ENCODE measurements at regions not wholly inside any gene's neighbourhood (a gene's known extent, or its start where the extent isn't known, plus 50 kb on each side); places are given as distances from the start of the nearest gene placed in this dataset.
A peak's percentile ranks its signal among the peaks of the same experiment; 100 is the strongest.

GRCh38 chr14:51540364-51540763, 111.3 kb upstream of the FRMD6 start:
- CTCF ChIA-PET = interaction anchor here (0.6 kb wide), 1 partner anchor 218 kb away, joined by 3 read pairs; no protein-coding TSS in a partner anchor
- RAD21 ChIA-PET (ENCODE audit: low non-redundant PET in 1 of 2, low total read pairs in 2 of 2, uncharacterized antibody in 2 of 2, unreplicated experiment in 2 of 2) = no interaction called here
- no peak overlapping the region for H2AFZ ChIP-seq (ENCODE audit: low read depth, low read length, poor library complexity, severe bottlenecking)
- no peak overlapping the region for H3K27ac ChIP-seq (ENCODE audit: low read depth, low read length)
- ATAC-seq (no peak), DNase-seq (ENCODE audit: low read depth, low spot score) (no peak)
- no peak overlapping the region for H3K4me3 ChIP-seq (replicated peaks in 1 of 2; ENCODE audit: low read depth in 1 of 2, low read length in 2 of 2)
- H3K4me2 ChIP-seq (ENCODE audit: low read length) = peak overlapping the region; percentile 26; the same call in 1 of the 2 replicates
- no peaks in the 10 kb centered on the region for H3K79me2 ChIP-seq (ENCODE audit: insufficient read depth, low read length)
- TF ChIP-seq REST (IDR thresholded peaks at IDR 0.05; ENCODE audit: low read depth) (no peak), SIN3A (IDR thresholded peaks at IDR 0.05; ENCODE audit: low read depth) (no peak), ELF1 (IDR thresholded peaks at IDR 0.05; ENCODE audit: borderline replicate concordance, low read depth) (no peak), JUND (IDR thresholded peaks at IDR 0.05) (no peak)
- no TSS peak for BruUV-seq (replicated peaks)
- H3K9me3 ChIP-seq (ENCODE audit: control insufficient read depth in 1 of 2, insufficient read depth in 1 of 2, low read depth in 1 of 2, low read length in 2 of 2) = 0 out of 4 replicates have a peak, but pooled peaks cover 0 to 3% of the 10 kb centered on the region in 2 experiments
- POLR2A ChIA-PET = no interaction called here
- H3K27me3 ChIP-seq (ENCODE audit: insufficient read depth, low read length) = no peaks in the 10 kb centered on the region
- no peaks in the 10 kb centered on the region for H4K20me1 ChIP-seq (ENCODE audit: insufficient read depth)
- no peaks in the 10 kb centered on the region for H3K36me3 ChIP-seq (ENCODE audit: control insufficient read depth in 1 of 2, insufficient read depth in 2 of 2, low read length in 2 of 2)
- intact Hi-C loops (cut with micrococcal nuclease) = no loop called here
- peaks cover 1 to 17% of the 10 kb centered on the region in 2 experiments; a peak in 3 of 4 replicates for H3K4me1 ChIP-seq (ENCODE audit: control insufficient read depth in 1 of 2, insufficient read depth in 2 of 2, low read length in 2 of 2)
- H3K9ac ChIP-seq (ENCODE audit: low read length) = no peak overlapping the region
- H3K9me2 ChIP-seq (ENCODE audit: insufficient read depth) = no peaks in the 10 kb centered on the region

- Histone ChIP-seq H3K4me1 (ENCODE audit: control insufficient read depth in 1 of 2, insufficient read depth in 2 of 2, low read length in 2 of 2) (peaks cover 10 to 26% of the 10 kb centered on the region in 2 experiments), H3K9me3 (ENCODE audit: control insufficient read depth in 1 of 2, insufficient read depth in 1 of 2, low read depth in 1 of 2, low read length in 2 of 2) (no peaks in the 10 kb centered on the region), H3K36me3 (ENCODE audit: control insufficient read depth in 1 of 2, insufficient read depth in 2 of 2, low read length in 2 of 2) (no peaks in the 10 kb centered on the region), H3K9me2 (ENCODE audit: insufficient read depth) (no peaks in the 10 kb centered on the region), H3K79me2 (ENCODE audit: insufficient read depth, low read length) (no peaks in the 10 kb centered on the region), H3K9ac (ENCODE audit: low read length) (no peak overlapping the region), H3K4me3 (replicated peaks in 1 of 2; ENCODE audit: low read depth in 1 of 2, low read length in 2 of 2) (no peak overlapping the region), H4K20me1 (ENCODE audit: insufficient read depth) (no peaks in the 10 kb centered on the region), H3K27ac (ENCODE audit: low read depth, low read length) (no peak overlapping the region), H3K27me3 (ENCODE audit: insufficient read depth, low read length) (no peaks in the 10 kb centered on the region), H2AFZ (ENCODE audit: low read depth, low read length, poor library complexity, severe bottlenecking) (no peak overlapping the region), H3K4me2 (ENCODE audit: low read length) (no peak overlapping the region)
- RAD21 ChIA-PET (ENCODE audit: low non-redundant PET in 1 of 2, low total read pairs in 2 of 2, uncharacterized antibody in 2 of 2, unreplicated experiment in 2 of 2) = no interaction called here
- POLR2A ChIA-PET = interaction anchor here (2.1 kb wide), 1 partner anchor 10 kb away, joined by 6 read pairs; no protein-coding TSS in a partner anchor
- ATAC-seq (no peak), DNase-seq (ENCODE audit: low read depth, low spot score) (no peak)
- intact Hi-C loops (cut with micrococcal nuclease) = no loop called here
- BruUV-seq (replicated peaks) = no TSS peak
- CTCF ChIA-PET = no interaction called here
- TF ChIP-seq EZH2 (IDR thresholded peaks at IDR 0.05) (no peak), RAD21 (IDR thresholded peaks at IDR 0.05; ENCODE audit: low read depth) (no peak), YY1 (IDR thresholded peaks at IDR 0.05; ENCODE audit: extremely low read depth, insufficient replicate concordance, low read depth, low read length) (no peak), JUND (IDR thresholded peaks at IDR 0.05) (no peak), CBX3 (IDR thresholded peaks at IDR 0.05; ENCODE audit: low read depth) (no peak), EZH2phosphoT487 (IDR thresholded peaks at IDR 0.05; ENCODE audit: borderline replicate concordance) (no peak), EGR1 (IDR thresholded peaks at IDR 0.05; ENCODE audit: low read depth) (no peak), POLR2AphosphoS5 (IDR thresholded peaks at IDR 0.05; ENCODE audit: low read depth, low read length) (no peak), ZFX (IDR thresholded peaks at IDR 0.05) (no peak), MAX (IDR thresholded peaks at IDR 0.05) (no peak), ELF1 (IDR thresholded peaks at IDR 0.05; ENCODE audit: borderline replicate concordance, low read depth) (no peak), POLR2A (IDR thresholded peaks at IDR 0.05; ENCODE audit: borderline replicate concordance, extremely low read depth, insufficient read depth, insufficient read length) (no peak), FOSL1 (IDR thresholded peaks at IDR 0.05; ENCODE audit: low read depth) (no peak), CTCF (IDR thresholded peaks at IDR 0.05 in 2 of 3, conservative IDR thresholded peaks at IDR 0.05 in 1 of 3; ENCODE audit: borderline replicate concordance in 1 of 3, insufficient read depth in 1 of 3, low read depth in 2 of 3, low read length in 2 of 3) (no peak)
- TF ChIP-seq, protein P1, sequence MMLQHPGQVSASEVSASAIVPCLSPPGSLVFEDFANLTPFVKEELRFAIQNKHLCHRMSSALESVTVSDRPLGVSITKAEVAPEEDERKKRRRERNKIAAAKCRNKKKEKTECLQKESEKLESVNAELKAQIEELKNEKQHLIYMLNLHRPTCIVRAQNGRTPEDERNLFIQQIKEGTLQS (IDR thresholded peaks at IDR 0.05) = no peak
Measured at GRCh38 chr14:51544471-51544870, 107.2 kb upstream of the FRMD6 start.
